Nucleus accumbens (tissue), 56 donors: ENCODE measurements at regions not wholly inside any gene's neighbourhood (a gene's known extent, or its start where the extent isn't known, plus 50 kb on each side); places are given as distances from the start of the nearest gene placed in this dataset.

Experiments
- DNase-seq, 56 donors: peaks; one replicate each; lab custom pipeline; 2025; lab: John Stamatoyannopoulos, UW

GRCh38 chr7:22566176-22566575 is 66.2 kb upstream of the STEAP1B start:
- DNase-seq, result no peak

DNA sequence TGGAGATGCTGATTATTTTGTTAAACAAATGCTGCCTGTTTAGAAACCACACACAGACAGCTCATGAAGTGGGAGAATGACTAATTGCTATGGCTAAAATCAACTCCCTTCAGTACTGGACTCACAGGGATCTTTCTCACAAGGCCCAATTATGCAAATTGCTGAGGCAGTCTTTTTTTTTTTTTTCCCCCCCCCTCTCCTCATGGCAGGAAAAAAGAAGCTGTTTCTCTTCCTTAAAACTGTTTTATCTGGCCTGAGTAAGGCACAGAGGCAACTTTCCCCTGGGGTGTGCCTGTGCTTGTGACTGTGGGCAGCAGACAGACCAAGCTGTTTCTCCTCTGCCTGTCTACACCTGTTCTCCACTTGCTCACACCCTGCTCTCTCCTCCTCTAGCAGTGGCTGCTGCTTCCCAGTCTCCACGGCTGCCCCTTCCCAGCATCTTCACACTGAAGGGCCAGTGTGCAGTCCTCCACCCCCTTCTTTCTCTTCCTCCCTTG is 65.4 kb upstream of the STEAP1B start:
- DNase-seq, result peak in 4 of 56 donors; percentile 6 to 37 (median 13)

- peak in 2 of 56 donors; percentile 10 to 17 for DNase-seq
Measured at GRCh38 chr7:22564511-22565045, 64.6 kb upstream of the STEAP1B start.

- peak in 9 of 56 donors; percentile 6 to 47 (median 18) for DNase-seq
Measured at GRCh38 chr7:22563621-22564241, 63.7 kb upstream of the STEAP1B start.

DNA sequence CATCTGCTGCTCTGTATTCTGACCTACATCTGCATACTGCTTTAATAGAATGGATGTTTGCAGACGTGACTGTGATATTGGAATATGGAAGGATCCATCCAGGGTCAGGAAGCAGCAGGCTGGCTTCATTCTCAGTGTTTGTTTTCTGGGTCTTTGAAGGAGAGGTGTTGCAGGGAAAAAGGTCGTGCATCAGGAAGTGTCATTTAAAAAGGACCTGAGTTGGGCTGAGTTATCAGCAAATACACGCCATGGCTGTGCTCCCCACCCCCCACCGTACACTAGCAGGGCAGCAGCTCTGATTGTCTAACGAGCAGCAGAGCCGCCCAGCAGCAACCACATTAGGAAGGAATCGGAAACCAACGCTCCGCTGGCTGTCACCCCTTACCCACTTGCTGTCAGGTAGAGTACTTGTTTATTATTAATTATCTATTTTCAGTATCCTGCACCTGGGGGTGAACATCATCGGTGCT is 63.1 kb upstream of the STEAP1B start:
- peak in 14 of 56 donors; percentile 6 to 55 (median 24) for DNase-seq

DNA sequence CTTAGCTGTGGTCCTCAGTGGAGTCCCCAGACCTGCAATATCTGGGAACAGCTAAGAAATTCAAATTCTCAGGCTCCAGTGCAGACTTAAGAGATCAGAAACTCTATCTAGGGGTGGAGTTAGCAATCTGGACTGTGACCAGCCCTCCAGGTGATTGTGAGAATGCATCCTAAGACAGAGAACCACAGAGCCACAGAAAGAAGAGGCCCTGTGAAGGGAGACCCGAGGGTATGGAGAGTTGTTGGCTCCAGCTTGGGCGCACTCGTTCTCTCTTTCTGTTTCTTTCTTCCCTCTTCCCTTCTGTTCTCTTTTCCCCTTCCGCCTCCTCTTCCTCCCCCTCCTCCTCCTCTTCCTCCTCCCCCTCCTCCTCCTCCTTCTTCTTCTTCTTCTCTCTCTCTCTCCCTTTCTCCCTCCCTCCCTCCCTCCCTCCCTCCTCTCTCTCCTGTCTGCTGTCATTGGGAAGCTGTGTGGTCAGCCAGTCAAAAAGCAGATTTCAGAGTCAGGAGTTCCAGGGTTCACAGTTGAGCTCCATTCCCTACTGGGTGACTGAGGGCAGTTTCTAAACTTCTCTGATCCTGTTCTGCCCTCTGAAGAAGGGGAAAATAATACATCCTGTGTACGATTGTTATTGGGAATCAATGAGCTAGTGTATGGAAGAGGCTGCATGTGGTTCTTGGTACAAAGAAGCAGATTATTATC is 62.1 kb upstream of the STEAP1B start:
- no peak for DNase-seq

- peak in 5 of 56 donors; percentile 9 to 34 (median 12) for DNase-seq
Measured at GRCh38 chr7:22561321-22561811, 61.4 kb upstream of the STEAP1B start.

GRCh38 chr7:22559829-22560489 is 60.0 kb upstream of the STEAP1B start:
- peak in 38 of 56 donors; percentile 8 to 81 (median 44) for DNase-seq

DNA sequence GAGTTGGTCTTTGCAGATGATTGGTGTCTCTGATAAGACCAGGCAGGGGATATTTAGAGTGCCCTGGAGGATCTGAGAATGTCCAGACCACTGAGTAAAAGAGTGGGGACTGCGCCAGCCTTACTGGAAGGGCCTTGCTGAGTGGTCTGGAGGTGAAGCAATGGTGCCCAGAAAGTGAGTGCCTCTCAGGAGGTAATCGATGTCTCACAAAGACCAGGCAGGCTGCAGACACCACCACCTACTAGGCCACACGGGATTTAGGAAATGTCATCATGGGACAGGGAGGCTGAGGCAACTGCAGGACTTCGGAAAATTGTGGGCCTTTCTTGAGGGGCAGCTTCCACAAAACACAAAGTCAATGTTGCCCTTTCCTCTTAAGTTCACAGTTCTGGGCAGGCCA is 57.2 kb upstream of the STEAP1B start:
- no peak for DNase-seq

- DNase-seq, result no peak
Measured at GRCh38 chr7:22555476-22555875, 55.5 kb upstream of the STEAP1B start.

DNA sequence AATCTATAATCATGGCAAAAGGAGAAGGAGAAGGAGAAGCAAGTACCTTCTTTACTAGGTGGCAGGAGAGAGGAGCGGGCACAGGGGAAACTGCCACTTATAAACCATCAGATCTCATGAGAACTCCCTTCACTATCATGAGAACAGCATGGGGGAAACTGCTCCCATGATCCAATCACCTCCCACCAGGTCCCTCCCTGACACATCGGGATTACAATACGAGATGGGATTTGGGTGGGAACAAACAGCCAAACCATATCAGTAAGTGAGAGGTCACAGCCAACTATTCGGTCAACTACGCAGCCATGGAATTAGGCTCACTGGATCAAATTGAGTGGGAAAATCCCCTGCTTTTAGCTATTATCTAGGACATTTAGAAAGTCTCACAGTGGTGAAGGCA is 54.2 kb upstream of the STEAP1B start:
- DNase-seq, result no peak

DNA sequence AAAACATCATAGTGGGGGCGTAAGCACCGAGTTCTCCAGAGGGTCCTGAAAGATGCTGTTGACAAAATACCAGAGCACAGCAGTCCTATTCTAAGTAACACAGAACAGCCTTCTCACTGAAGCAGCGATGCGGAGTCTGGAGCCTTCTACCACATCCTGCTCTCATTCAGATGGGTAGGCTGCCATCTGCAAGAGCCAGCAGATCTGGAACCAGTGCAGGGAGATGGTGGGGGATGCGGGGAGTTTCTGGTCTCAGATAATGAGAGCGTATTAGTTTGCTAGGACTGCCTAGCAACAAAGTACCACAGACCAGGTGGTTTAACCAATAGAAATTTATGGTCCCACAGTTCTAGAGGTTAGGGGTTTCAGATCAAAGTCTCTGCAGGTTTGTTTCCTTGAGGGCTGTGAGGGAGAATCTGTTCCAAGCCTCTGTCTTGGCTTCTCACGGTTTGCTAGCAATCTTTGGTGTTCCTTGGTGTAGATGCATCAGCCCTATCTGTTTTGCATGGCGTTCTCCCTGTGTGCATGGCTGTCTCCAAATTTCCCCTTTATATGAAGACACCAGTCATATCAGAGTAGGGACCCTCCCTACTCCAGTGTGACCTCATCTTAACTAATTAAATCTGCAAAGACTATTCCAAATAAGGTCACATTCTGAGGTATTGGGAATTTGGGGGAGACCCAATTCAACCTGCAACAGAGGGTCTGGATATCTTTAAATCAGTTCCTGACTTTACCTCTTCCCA is 52.0 kb upstream of the STEAP1B start:
- no peak for DNase-seq

- DNase-seq, result no peak
Measured at GRCh38 chr7:22550514-22551030, 50.6 kb upstream of the STEAP1B start.

DNA sequence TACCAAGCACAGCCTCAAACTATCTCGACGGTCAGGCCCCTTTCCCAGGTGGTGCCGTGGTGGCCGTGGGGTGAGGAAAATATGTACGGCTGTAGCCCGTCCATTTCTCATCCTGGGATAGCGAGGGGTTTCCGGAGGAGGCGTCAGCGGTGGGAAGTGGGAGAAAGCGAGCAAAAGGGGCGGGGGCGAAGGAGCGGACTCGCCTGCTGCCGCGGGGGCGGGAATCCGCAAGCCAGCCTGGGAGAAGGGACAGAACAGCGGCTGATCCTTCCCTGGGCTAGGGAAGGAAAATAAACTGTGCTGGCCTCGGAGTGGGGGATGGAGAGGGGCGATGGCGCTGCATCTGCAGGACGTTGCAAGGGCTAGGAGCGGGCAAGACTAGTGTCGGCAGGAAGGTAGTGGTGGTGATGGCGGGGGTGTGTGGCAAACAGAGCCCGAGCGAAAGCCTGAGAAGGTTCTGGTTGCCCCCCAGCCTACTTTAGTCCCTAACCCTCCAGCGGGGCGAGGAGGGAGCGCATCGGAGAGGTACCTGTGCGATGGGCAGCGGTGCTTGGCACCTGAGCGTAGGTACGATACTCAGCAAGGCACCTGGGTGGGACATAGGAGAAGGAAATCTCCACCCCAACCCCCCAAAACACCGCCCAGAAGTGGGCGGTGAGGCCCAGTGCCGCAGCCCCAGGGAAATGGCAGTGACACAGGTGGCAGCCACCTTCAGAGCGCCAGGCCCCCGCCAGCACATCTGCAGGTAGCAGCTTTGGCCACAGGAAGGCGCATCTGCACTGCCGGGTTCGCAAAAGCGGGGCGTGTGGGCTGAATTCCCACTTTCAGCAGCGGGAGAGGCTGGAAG is 49.9 kb upstream of the STEAP1B start:
- DNase-seq, result peak in 9 of 56 donors; percentile 11 to 60 (median 29)
